ENCODE measurements at regions not wholly inside any gene's neighbourhood (a gene's known extent, or its start where the extent isn't known, plus 50 kb on each side); places are given as distances from the start of the nearest gene placed in this dataset.
"Not testable (repeated sequence)": the region's sequence is repeated elsewhere in the genome, so short reads cannot be mapped to it uniquely, and the experiment has no call there.

- ATAC-seq (ENCODE audit: low read depth); H3K36me3 Mint-ChIP-seq (ENCODE audit: low read depth); H3K27ac Mint-ChIP-seq; DNase-seq; H3K27me3 Mint-ChIP-seq; H3K9me3 Mint-ChIP-seq; H3K4me1 Mint-ChIP-seq; intact Hi-C loops (cut with micrococcal nuclease); H3K4me3 Mint-ChIP-seq; POLR2A ChIA-PET; CTCF ChIA-PET: not testable (repeated sequence)
Measured at GRCh38 chr15:20275373-20275967, 266.1 kb downstream of the GOLGA6L6 start.

- no peak overlapping the region for H3K4me3 Mint-ChIP-seq
- H3K4me1 Mint-ChIP-seq = no peaks in the 10 kb centered on the region
- CTCF ChIA-PET = no interaction called here
- no peaks in the 10 kb centered on the region for H3K36me3 Mint-ChIP-seq (ENCODE audit: low read depth)
- intact Hi-C loops (cut with micrococcal nuclease) = no loop called here
- ATAC-seq (ENCODE audit: low read depth) = no peak
- no peaks in the 10 kb centered on the region for H3K27me3 Mint-ChIP-seq
- no peak overlapping the region for H3K27ac Mint-ChIP-seq
- POLR2A ChIA-PET = no interaction called here
- H3K9me3 Mint-ChIP-seq = no peaks in the 10 kb centered on the region
- TF ChIP-seq, protein P1, sequence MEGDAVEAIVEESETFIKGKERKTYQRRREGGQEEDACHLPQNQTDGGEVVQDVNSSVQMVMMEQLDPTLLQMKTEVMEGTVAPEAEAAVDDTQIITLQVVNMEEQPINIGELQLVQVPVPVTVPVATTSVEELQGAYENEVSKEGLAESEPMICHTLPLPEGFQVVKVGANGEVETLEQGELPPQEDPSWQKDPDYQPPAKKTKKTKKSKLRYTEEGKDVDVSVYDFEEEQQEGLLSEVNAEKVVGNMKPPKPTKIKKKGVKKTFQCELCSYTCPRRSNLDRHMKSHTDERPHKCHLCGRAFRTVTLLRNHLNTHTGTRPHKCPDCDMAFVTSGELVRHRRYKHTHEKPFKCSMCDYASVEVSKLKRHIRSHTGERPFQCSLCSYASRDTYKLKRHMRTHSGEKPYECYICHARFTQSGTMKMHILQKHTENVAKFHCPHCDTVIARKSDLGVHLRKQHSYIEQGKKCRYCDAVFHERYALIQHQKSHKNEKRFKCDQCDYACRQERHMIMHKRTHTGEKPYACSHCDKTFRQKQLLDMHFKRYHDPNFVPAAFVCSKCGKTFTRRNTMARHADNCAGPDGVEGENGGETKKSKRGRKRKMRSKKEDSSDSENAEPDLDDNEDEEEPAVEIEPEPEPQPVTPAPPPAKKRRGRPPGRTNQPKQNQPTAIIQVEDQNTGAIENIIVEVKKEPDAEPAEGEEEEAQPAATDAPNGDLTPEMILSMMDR (IDR thresholded peaks at IDR 0.05) = no peak
- no peak for DNase-seq
Measured at GRCh38 chr15:20272422-20273184, 269.0 kb downstream of the GOLGA6L6 start.

GRCh38 chr15:20271647-20272046, 270.0 kb downstream of the GOLGA6L6 start:
- ChIA-PET CTCF (no interaction called here), POLR2A (no interaction called here)
- DNase-seq = no peak
- TF ChIP-seq, protein P1 (IDR thresholded peaks at IDR 0.05) = no peak
- H3K36me3 Mint-ChIP-seq (ENCODE audit: low read depth) = no peaks in the 10 kb centered on the region
- H3K4me3 Mint-ChIP-seq = no peak overlapping the region
- no peaks in the 10 kb centered on the region for H3K9me3 Mint-ChIP-seq
- no peaks in the 10 kb centered on the region for H3K4me1 Mint-ChIP-seq
- intact Hi-C loops (cut with micrococcal nuclease) = no loop called here
- ATAC-seq (ENCODE audit: low read depth) = no peak
- H3K27ac Mint-ChIP-seq = no peak overlapping the region
- no peaks in the 10 kb centered on the region for H3K27me3 Mint-ChIP-seq

DNA sequence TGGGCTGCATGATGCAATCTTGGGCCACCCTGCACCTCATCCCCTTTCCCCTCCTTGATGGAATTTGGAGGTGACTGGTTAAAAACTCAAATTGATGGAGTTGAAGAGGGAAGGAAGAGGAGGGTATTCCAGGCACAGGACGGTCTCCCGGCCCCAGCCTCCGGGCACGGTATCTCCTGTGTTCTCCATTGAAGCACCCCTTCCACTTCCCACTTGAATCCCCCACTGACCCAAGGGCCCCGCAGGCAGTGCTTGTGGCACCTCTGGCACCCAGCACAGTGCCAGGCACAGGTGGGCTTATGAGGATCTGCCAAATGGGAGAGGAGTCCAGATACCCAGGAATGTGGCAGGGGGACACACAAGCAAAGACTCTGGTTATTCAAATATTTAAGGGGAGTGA, 271.6 kb downstream of the GOLGA6L6 start:
- H3K9me3 Mint-ChIP-seq; H3K27ac Mint-ChIP-seq; POLR2A ChIA-PET; DNase-seq; H3K36me3 Mint-ChIP-seq (ENCODE audit: low read depth); intact Hi-C loops (cut with micrococcal nuclease); H3K4me1 Mint-ChIP-seq; H3K4me3 Mint-ChIP-seq; H3K27me3 Mint-ChIP-seq; ATAC-seq (ENCODE audit: low read depth); CTCF ChIA-PET: not testable (repeated sequence)

DNA sequence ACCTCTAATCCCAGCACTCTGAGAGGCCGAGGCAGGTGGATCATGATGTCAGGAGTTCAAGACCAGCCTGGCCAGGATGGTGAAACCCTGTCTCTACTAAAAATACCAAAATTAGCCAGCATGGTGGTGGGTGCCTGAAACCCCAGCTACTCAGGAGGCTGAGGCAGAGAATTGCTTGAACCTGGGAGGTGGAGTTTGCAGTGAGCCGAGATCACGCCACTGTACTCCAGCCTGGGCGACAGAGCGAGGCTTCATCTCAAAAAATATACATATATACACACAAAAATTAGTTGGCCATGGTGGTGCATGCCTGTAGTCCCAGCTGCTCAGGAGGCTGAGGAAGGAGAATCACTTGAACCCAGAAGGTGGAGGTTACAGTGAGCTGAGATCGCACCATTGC, 273.6 kb downstream of the GOLGA6L6 start:
- H3K36me3 Mint-ChIP-seq (ENCODE audit: low read depth); POLR2A ChIA-PET; intact Hi-C loops (cut with micrococcal nuclease); CTCF ChIA-PET; DNase-seq; H3K9me3 Mint-ChIP-seq; H3K4me1 Mint-ChIP-seq; H3K4me3 Mint-ChIP-seq; ATAC-seq (ENCODE audit: low read depth); H3K27me3 Mint-ChIP-seq; H3K27ac Mint-ChIP-seq: not testable (repeated sequence)

- POLR2A ChIA-PET; H3K36me3 Mint-ChIP-seq (ENCODE audit: low read depth); H3K27ac Mint-ChIP-seq; H3K27me3 Mint-ChIP-seq; intact Hi-C loops (cut with micrococcal nuclease); H3K4me1 Mint-ChIP-seq; DNase-seq; H3K9me3 Mint-ChIP-seq; CTCF ChIA-PET; H3K4me3 Mint-ChIP-seq; ATAC-seq (ENCODE audit: low read depth): not testable (repeated sequence)
Measured at GRCh38 chr15:20267051-20267730, 274.4 kb downstream of the GOLGA6L6 start.

DNA sequence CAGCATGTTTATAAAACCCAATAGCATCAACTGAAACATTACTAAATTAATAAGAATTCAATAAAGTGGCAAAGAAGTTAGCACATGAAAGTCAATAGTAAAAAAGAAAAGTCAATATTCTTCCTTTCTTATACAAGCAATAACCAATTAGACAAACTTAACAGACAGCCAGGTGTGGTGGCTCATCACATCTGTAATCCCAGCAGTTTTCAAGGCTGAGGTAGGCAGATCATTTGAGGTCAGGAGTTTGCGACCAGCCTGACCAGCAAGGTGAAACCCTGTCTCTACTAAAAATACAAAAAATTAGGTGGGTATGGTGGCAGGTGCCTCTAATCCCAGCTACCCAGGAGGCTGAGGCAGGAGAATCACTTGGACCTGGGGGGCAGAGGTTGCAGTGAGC, 275.9 kb downstream of the GOLGA6L6 start:
- H3K27ac Mint-ChIP-seq; POLR2A ChIA-PET; H3K36me3 Mint-ChIP-seq (ENCODE audit: low read depth); H3K4me1 Mint-ChIP-seq; DNase-seq; intact Hi-C loops (cut with micrococcal nuclease); CTCF ChIA-PET; H3K9me3 Mint-ChIP-seq; H3K4me3 Mint-ChIP-seq; H3K27me3 Mint-ChIP-seq; ATAC-seq (ENCODE audit: low read depth): not testable (repeated sequence)

GRCh38 chr15:20261321-20262280, 280.0 kb downstream of the GOLGA6L6 start:
- not testable (repeated sequence) for H3K4me1 Mint-ChIP-seq, H3K4me3 Mint-ChIP-seq

GRCh38 chr15:20260650-20261049, 280.9 kb downstream of the GOLGA6L6 start:
- H3K27me3 Mint-ChIP-seq; ATAC-seq (ENCODE audit: low read depth): not testable (repeated sequence)

More at GRCh38 chr15:20261321-20262280, 280.0 kb downstream of the GOLGA6L6 start:
- CTCF ChIA-PET; POLR2A ChIA-PET; DNase-seq; H3K36me3 Mint-ChIP-seq (ENCODE audit: low read depth); intact Hi-C loops (cut with micrococcal nuclease); H3K27me3 Mint-ChIP-seq; H3K9me3 Mint-ChIP-seq; H3K27ac Mint-ChIP-seq; ATAC-seq (ENCODE audit: low read depth): not testable (repeated sequence)

More at GRCh38 chr15:20260650-20261049, 280.9 kb downstream of the GOLGA6L6 start:
- H3K36me3 Mint-ChIP-seq (ENCODE audit: low read depth); CTCF ChIA-PET; POLR2A ChIA-PET; H3K27ac Mint-ChIP-seq; H3K9me3 Mint-ChIP-seq; H3K4me1 Mint-ChIP-seq; intact Hi-C loops (cut with micrococcal nuclease); H3K4me3 Mint-ChIP-seq; DNase-seq: not testable (repeated sequence)

Measured in activated B cell treated with CpG ODN at 0.5 μM for 24 hours (primary cell).